HG02678 (cell line): ENCODE measurements at regions not wholly inside any gene's neighbourhood (a gene's known extent, or its start where the extent isn't known, plus 50 kb on each side); places are given as distances from the start of the nearest gene placed in this dataset.
"Not testable (repeated sequence)": the region's sequence is repeated elsewhere in the genome, so short reads cannot be mapped to it uniquely, and the experiment has no call there.

Source experiments
- ATAC-seq: cut with Tn5 transposase; IDR thresholded peaks from one replicate; pipeline ENCODE4 v1.9.1; 2021; ENCODE audit warnings: mild to moderate bottlenecking, moderate library complexity; ENCODE audit not compliant: unreplicated experiment

DNA sequence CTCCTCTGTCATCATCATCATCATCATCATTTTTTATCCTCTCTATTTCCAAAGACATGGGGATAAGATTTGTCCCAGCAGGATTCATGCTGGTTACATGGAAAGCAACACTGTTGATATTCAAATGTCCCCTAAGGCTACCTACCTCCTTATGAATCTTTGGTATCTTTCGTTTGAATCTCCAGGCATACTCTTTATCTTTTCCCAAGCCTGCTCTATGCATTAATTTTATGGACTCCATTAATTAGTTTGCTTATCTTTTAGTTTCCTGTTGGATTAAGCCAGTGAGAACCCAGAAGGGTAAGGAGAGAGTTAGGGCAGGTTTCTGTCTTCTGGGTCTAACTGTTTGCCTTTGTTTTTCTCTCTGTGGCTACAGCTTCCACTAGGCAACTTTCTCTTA, 129.6 kb upstream of the GOT2 start:
- no peak for ATAC-seq

- ATAC-seq = no peak
These were observed 128.9 kb upstream of the GOT2 start for GRCh38 chr16:58863042-58863441.

GRCh38 chr16:58862334-58863021, 128.4 kb upstream of the GOT2 start:
- ATAC-seq = no peak

GRCh38 chr16:58859958-58860669, 126.0 kb upstream of the GOT2 start:
- no peak for ATAC-seq

DNA sequence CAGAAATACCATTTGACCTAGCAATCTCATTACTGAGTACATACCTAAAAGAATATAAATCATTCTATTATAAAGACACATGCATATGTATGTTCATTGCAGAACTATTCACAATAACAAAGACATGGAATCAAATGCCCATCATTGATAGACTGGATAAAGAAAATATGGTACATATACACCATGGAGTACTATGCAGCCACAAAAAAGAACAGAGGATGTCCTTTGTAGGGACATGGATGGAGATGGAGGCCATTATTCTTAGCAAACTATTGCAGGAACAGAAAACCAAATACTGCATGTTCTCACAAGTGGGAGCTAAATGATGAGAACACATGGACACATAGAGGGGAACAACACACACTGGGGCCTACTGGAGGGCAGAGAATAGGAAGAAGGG, 124.5 kb upstream of the GOT2 start:
- ATAC-seq = not testable (repeated sequence)

- no peak for ATAC-seq
These were observed 121.3 kb upstream of the GOT2 start for GRCh38 chr16:58855291-58855863.

- peak; percentile 79 for ATAC-seq
These were observed 120.0 kb upstream of the GOT2 start for GRCh38 chr16:58853854-58854791.

GRCh38 chr16:58850678-58851020, 116.5 kb upstream of the GOT2 start:
- no peak for ATAC-seq

- no peak for ATAC-seq
These were observed 116.0 kb upstream of the GOT2 start for GRCh38 chr16:58850019-58850677.

DNA sequence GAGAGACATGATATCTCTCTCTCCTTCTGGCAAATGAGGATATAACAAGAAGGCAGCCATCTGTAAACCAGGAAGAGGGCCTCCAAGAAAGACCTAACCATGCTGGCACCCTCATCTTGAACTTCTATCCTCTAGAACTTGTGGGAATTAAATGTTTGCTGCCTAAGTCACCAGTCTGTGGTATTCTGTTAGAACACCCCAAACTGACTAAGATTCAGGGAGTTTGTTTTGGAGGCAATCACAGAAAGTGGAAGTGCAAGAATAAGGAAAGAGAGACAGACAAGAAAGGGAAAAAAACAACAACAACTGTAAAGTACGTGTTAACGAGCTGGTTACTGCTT, 114.5 kb upstream of the GOT2 start:
- no peak for ATAC-seq

DNA sequence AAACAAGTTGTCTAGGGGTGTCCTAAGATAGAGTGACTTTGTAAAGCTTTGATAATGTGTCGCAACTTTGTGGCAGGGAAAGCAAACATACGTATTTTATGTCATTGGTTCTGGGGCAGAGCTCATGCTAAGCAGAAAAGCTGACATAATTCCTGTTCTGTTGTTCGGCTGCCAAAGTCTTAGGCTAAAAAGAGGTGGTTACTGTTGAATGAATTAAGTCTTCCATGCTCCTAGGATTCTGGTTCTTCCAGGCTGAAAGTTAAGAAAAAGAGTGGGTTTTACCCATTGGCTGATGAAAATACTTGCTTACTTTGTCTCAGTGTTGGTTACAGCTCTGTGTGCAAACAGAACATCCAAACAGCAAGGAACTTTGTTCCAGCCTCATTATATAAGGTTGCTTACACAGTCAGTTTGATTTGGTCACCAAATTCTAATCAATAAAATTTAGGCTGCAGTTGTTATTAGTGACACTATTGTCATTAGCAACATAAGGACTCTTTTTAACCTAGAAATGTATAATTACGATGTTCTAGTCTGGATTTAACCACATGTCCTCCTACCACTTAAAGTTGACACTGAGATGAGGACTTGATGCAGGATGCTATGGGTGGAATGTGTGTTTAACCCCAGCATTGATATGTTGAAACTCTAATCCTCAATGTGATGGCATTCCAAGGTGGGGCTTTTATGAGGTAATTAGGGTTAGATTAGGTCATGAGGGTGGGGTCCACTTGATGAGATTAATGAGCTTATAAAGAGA, 114.0 kb upstream of the GOT2 start:
- ATAC-seq = no peak

DNA sequence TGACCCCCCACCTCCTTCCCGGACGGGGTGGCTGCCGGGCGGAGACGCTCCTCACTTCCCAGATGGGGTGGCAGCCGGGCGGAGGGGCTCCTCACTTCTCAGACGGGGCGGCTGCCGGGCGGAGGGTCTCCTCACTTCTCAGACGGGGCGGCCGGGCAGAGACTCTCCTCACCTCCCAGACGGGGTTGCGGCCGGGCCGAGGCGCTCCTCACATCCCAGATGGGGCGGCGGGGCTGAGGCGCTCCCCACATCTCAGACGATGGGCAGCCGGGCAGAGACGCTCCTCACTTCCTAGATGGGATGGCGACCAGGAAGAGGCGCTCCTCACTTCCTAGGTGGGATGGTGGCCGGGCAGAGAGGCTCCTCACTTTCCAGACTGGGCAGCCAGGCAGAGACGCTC, 112.1 kb upstream of the GOT2 start:
- not testable (repeated sequence) for ATAC-seq

GRCh38 chr16:58843675-58844074, 109.6 kb upstream of the GOT2 start:
- no peak for ATAC-seq

GRCh38 chr16:58842746-58843145, 108.6 kb upstream of the GOT2 start:
- ATAC-seq = peak; percentile 56

DNA sequence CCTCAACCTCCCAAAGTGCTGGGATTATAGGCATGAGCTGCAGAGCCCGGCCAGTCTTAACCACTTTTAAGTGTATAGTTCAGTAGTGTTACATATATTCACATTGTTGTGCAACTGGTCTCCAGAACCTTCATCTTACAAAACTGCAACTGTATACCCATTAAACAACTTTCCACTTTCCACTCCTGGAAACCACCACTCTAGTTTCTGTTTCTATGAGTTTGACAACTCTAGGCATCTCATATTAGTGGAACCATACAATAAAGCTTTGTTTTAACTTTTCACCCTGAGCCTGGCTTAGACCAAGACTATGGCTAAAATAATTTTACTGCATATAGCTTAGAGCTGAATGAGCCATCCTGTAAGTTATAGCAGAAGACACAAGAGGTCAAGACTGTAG, 108.0 kb upstream of the GOT2 start:
- ATAC-seq = peak; percentile 64

DNA sequence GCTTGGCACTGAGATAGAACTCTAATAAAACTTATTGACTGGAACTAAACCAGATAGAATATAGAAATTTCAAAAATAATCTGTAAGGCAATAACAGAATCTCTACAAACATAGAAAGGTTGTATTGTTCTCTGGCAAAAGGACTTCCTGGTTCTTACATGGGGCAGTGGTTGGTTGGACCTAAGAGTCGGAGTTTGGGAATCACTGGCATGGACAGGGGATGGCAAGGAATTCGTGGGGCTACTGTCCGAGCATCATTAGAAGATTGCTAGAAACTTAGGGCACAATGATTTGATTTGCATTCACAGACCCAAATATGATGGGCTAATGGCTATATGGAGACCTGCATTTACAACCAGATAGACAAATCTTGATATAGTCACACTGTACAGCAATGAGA, 103.8 kb upstream of the GOT2 start:
- ATAC-seq = no peak

DNA sequence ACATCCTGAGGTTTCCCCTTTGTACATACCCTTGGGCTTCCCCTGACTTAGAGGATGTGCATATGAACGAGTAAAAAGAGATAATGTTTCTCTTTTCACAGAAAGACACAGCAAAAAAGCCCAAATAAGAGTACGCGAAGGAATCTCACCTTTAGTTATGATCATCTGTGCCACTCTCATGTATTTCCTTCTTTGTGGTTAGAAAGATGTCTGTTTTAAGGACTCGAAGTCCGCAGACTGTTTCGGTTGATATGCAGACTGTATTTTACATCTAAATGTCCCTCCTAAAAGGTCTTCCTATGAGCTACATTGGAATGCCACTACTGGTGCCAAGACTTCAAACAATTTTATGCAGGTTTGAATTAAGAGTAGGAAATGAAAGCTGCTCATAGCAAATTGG, 102.3 kb upstream of the GOT2 start:
- no peak for ATAC-seq

DNA sequence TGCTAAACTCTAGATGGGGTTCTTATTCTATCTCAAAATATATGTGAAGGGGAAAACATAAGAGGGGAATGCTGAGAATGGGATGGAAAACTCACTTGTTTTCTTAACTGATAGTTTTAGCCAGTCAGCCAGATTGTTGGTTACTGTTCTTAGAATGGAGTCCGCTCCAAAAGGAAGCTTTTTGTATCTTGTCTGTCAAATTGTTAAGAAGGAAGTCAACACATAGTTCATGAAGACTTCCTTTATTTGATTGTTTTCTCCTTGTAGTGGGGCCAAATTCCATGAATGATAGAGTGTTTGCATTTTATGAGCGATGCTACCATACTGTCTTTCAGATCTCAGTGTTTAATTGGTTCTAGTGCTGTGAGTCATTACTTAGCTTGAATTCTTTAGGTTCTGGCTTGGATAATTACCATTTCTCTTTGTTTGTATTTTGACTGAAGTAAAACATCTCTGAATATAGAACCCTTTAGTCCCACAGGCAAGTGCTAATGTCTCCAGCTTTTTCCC, 98.3 kb upstream of the GOT2 start:
- ATAC-seq = no peak

- no peak for ATAC-seq
These were observed 97.3 kb upstream of the GOT2 start for GRCh38 chr16:58831386-58831785.
